HFFc6 (cell line): ENCODE measurements at regions not wholly inside any gene's neighbourhood (a gene's known extent, or its start where the extent isn't known, plus 50 kb on each side); places are given as distances from the start of the nearest gene placed in this dataset.

Experiments
- DNase-seq: peaks from one replicate; pipeline ENCODE4 v3.0.0-alpha.2; 2018
- H3K27ac Mint-ChIP-seq: 2 replicates; pipeline ENCODE4 v1.8.0; 2020; ENCODE audit warnings: mild to moderate bottlenecking, mixed read lengths
- H3K27me3 Mint-ChIP-seq: 2 replicates; pipeline ENCODE4 v1.8.0; 2021; ENCODE audit warnings: mild to moderate bottlenecking, moderate library complexity, mixed read lengths; ENCODE audit not compliant: insufficient read depth
- H3K36me3 Mint-ChIP-seq: 2 replicates; pipeline ENCODE4 v1.8.0; 2021; ENCODE audit warnings: low read depth, mixed read lengths
- H3K4me1 Mint-ChIP-seq: 2 replicates; pipeline ENCODE4 v1.8.0; 2020; ENCODE audit warnings: low read depth, mixed read lengths
- H3K4me3 Mint-ChIP-seq: 2 replicates; pipeline ENCODE4 v1.8.0; 2020; ENCODE audit warnings: mild to moderate bottlenecking, moderate library complexity, mixed read lengths
- H3K9me3 Mint-ChIP-seq: 2 replicates; pipeline ENCODE4 v1.8.0; 2020; ENCODE audit warnings: mild to moderate bottlenecking, mixed read lengths
- CTCF ChIP-seq: fragments of 200-600 bp; sonication (generic); IDR thresholded peaks from 2 replicates; pipeline ENCODE4 v1.5.0; 2021; ENCODE audit warnings: antibody characterized with exemption, mild to moderate bottlenecking

DNA sequence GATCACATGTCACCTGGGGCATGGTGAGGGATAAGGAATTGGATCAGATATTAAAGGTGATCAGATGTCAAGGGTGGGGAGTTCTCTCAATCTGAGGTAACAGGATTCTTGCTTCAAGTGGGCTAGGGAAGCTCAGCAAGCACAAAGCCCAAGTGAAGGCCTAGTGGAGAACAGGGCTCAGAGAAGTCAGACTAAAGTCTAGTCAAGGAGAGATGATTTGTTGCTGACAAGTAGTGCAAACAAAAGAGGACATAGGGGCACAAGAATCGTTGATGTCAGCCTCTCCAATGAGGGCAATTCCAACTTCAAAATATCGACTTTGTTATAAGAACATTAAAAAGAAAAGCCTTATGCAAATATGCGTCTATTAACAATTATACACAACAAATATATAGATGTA lies 852.8 kb upstream of the CELF2 start:
- Mint-ChIP-seq H3K9me3 (peaks cover 37% of the 10 kb centered on the region), H3K4me1 (no peaks in the 10 kb centered on the region), H3K36me3 (no peaks in the 10 kb centered on the region), H3K27ac (no peak overlapping the region), H3K4me3 (no peak overlapping the region), H3K27me3 (no peaks in the 10 kb centered on the region)
- no peak for TF ChIP-seq CTCF
- no peak for DNase-seq

DNA sequence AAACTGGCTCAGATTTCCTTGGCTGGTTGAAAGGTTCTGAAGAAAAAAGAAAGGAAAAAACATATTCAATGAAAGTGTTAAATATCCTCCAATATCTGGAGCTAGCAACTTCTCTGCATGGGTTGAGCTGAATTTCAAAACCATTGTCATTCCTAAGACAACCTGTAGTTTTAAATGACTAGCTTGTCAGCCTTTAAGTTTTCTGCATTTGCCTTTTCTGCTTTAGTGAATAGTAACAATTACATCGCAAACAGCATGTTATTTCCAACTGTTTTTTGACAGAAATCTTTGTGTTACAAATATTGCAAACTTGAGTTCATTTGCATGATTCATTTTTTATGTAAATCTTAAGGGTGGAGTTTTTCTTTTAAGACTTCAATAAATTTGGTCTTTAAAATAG lies 852.3 kb upstream of the CELF2 start:
- Mint-ChIP-seq H3K4me3 (no peak overlapping the region), H3K9me3 (peaks cover 31% of the 10 kb centered on the region), H3K4me1 (no peaks in the 10 kb centered on the region), H3K36me3 (no peaks in the 10 kb centered on the region), H3K27me3 (no peaks in the 10 kb centered on the region), H3K27ac (no peak overlapping the region)
- no peak for DNase-seq
- no peak for TF ChIP-seq CTCF

DNA sequence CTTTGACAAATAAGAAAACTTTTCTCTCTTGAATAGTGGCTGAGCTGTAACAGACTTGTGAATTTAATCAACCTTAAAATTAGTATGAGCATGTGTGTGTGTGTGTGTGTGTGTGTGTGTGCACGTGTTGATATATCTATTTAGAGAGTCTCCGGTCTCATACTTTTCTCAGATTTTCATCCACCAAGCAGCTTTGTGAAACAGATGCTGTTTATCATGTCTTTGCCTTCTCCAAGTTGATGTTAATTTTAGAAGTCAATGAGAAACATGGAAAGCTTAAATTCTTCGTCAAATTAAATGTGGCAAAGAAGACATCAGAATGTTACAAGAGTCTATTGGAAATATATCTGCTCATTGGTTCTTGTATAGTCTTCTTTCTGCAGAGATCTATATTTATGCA lies 839.2 kb upstream of the CELF2 start:
- Mint-ChIP-seq H3K36me3 (no peaks in the 10 kb centered on the region), H3K27me3 (no peaks in the 10 kb centered on the region), H3K4me1 (no peaks in the 10 kb centered on the region), H3K4me3 (no peak overlapping the region), H3K27ac (no peak overlapping the region), H3K9me3 (peaks cover 39% of the 10 kb centered on the region)
- TF ChIP-seq CTCF: no peak
- no peak for DNase-seq

GRCh38 chr10:10193848-10194247 lies 823.8 kb upstream of the CELF2 start:
- TF ChIP-seq CTCF: no peak
- H3K27ac Mint-ChIP-seq: no peak overlapping the region
- H3K4me1 Mint-ChIP-seq: no peaks in the 10 kb centered on the region
- no peaks in the 10 kb centered on the region for H3K27me3 Mint-ChIP-seq
- H3K36me3 Mint-ChIP-seq: no peaks in the 10 kb centered on the region
- H3K9me3 Mint-ChIP-seq: peaks cover 19% of the 10 kb centered on the region
- no peak for DNase-seq
- H3K4me3 Mint-ChIP-seq: no peak overlapping the region

DNA sequence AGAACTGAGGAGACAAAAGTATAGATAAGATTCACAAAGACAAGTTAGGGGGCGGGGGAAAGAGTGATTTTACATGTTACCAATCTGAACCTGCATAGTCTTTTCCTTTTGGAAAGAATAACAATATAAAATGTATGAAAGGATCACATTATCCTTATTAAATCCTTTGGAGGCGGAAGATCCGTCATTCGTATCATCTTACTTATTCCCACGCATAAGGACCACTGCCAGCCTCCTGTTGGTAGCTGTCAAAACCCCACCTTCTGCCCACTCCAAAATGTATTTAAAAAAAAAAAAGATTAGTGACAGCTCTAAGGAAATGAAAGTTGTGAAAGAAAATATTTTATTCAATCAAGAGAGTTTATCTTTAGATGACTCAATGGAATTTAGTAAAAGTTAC lies 821.0 kb upstream of the CELF2 start:
- no peaks in the 10 kb centered on the region for H3K4me1 Mint-ChIP-seq
- TF ChIP-seq CTCF: no peak
- peaks cover 37% of the 10 kb centered on the region for H3K9me3 Mint-ChIP-seq
- DNase-seq: no peak
- H3K27ac Mint-ChIP-seq: no peak overlapping the region
- H3K4me3 Mint-ChIP-seq: no peak overlapping the region
- no peaks in the 10 kb centered on the region for H3K27me3 Mint-ChIP-seq
- no peaks in the 10 kb centered on the region for H3K36me3 Mint-ChIP-seq

DNA sequence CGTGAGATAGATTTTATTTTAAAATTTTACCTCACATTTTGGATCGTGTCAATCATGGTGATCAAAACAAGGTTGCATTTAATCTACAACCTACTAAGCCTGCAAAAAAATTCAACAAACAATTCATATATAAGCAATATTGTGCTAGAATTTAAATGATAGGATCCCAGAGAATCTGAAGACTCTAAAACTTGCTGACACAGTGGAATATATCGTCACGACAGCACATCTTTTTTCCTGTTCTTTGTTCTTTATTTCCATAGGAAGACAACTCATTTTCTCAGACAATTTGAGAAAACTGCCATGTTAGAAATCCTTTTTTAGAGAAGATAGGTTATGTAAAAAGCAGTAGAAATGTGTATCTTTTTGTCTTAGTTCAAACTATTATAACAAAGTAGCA lies 820.2 kb upstream of the CELF2 start:
- H3K4me3 Mint-ChIP-seq: no peak overlapping the region
- no peak for TF ChIP-seq CTCF
- peaks cover 40% of the 10 kb centered on the region for H3K9me3 Mint-ChIP-seq
- H3K27me3 Mint-ChIP-seq: no peaks in the 10 kb centered on the region
- no peaks in the 10 kb centered on the region for H3K4me1 Mint-ChIP-seq
- H3K27ac Mint-ChIP-seq: no peak overlapping the region
- no peaks in the 10 kb centered on the region for H3K36me3 Mint-ChIP-seq
- DNase-seq: no peak
